ENCODE measurements at regions not wholly inside any gene's neighbourhood (a gene's known extent, or its start where the extent isn't known, plus 50 kb on each side); places are given as distances from the start of the nearest gene placed in this dataset.
"Not testable (repeated sequence)": the region's sequence is repeated elsewhere in the genome, so short reads cannot be mapped to it uniquely, and the experiment has no call there.

DNA sequence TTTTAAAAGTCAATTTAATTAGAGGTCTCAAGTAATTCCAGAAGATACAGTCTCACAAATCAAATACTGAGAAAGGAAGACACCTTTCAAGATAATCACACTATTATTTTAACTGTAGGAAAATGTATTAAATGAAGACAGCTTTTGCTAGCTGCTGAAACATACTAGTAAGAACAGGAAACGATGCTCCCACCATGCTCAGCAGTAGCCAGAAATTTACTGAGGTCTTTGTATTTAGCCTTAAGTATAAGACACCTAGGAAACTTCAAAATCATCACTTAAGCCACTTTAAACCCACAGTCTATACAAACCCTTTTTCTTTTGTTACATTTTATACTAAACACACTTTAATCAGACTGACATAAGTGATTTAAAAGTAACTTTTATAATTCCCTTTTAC lies 72.7 kb upstream of the NPIPB12 start:
- not testable (repeated sequence) for TF ChIP-seq EZH2 (IDR thresholded peaks at IDR 0.05; ENCODE audit: low read depth)
- TF ChIP-seq, protein P1, sequence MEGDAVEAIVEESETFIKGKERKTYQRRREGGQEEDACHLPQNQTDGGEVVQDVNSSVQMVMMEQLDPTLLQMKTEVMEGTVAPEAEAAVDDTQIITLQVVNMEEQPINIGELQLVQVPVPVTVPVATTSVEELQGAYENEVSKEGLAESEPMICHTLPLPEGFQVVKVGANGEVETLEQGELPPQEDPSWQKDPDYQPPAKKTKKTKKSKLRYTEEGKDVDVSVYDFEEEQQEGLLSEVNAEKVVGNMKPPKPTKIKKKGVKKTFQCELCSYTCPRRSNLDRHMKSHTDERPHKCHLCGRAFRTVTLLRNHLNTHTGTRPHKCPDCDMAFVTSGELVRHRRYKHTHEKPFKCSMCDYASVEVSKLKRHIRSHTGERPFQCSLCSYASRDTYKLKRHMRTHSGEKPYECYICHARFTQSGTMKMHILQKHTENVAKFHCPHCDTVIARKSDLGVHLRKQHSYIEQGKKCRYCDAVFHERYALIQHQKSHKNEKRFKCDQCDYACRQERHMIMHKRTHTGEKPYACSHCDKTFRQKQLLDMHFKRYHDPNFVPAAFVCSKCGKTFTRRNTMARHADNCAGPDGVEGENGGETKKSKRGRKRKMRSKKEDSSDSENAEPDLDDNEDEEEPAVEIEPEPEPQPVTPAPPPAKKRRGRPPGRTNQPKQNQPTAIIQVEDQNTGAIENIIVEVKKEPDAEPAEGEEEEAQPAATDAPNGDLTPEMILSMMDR (conservative IDR thresholded peaks at IDR 0.05), result not testable (repeated sequence)

Measured in PC-9 (cell line).